IMR-90 (cell line): ENCODE measurements at regions not wholly inside any gene's neighbourhood (a gene's known extent, or its start where the extent isn't known, plus 50 kb on each side); places are given as distances from the start of the nearest gene placed in this dataset.
A peak's percentile ranks its signal among the peaks of the same experiment; 100 is the strongest.

ENCODE experiments used
- ATAC-seq: fragments of 200-7000 bp; cut with Tn5 transposase; 2 replicates; pipeline ENCODE4 v1.9.1; 2020; ENCODE audit warnings: low read depth, mild to moderate bottlenecking, moderate library complexity
- BruUV-seq: library from RNA; stranded (reverse); fragments of 400-500 nt; replicated peaks from 2 replicates; lab custom pipeline; 2021; lab: Mats Ljungman, UMichigan
- CTCF ChIA-PET: fragments of 300-600 bp; formaldehyde crosslinking; extraction: SDS; loops from one replicate; lab custom pipeline; 2021; ENCODE audit warnings: antibody characterized with exemption; lab: Yijun Ruan, JAX
- POLR2A ChIA-PET: fragments of 300-600 bp; sonication (Branson Sonifier 250); formaldehyde crosslinking; loops from one replicate; lab custom pipeline; 2022; ENCODE audit warnings: antibody characterized with exemption; ENCODE audit not compliant: unreplicated experiment; lab: Charles Lee
- DNase-seq: peaks from one replicate; pipeline ENCODE4 v3.0.0; 2013
- H2AFZ ChIP-seq: replicated peaks from 2 replicates; pipeline ENCODE3; 2013; ENCODE audit warnings: low read length, mild to moderate bottlenecking; ENCODE audit not compliant: poor library complexity
- H2AK5ac ChIP-seq: 2 replicates; pipeline ENCODE4 v1.6.1; 2013; ENCODE audit warnings: low read depth, low read length, inconsistent platforms
- H2AK9ac ChIP-seq: replicated peaks from 2 replicates; pipeline ENCODE3; 2013; ENCODE audit warnings: mild to moderate bottlenecking, low read depth, low read length, moderate library complexity; ENCODE audit not compliant: poor library complexity
- H2BK120ac ChIP-seq: 2 replicates; pipeline ENCODE4 v1.6.1; 2013; ENCODE audit warnings: low read depth, low read length, inconsistent platforms
- H2BK15ac ChIP-seq: 3 replicates; pipeline ENCODE4 v1.6.1; 2013; ENCODE audit warnings: low read depth, low read length, inconsistent platforms
- H2BK20ac ChIP-seq: 2 replicates; pipeline ENCODE4 v1.6.1; 2013; ENCODE audit warnings: low read depth, mild to moderate bottlenecking, inconsistent platforms, low read length, moderate library complexity
- H2BK5ac ChIP-seq: 2 replicates; pipeline ENCODE4 v1.6.1; 2013; ENCODE audit warnings: mild to moderate bottlenecking, low read depth, low read length, inconsistent platforms; ENCODE audit not compliant: poor library complexity, severe bottlenecking
- H3K14ac ChIP-seq: replicated peaks from 2 replicates; pipeline ENCODE4 v1.6.1; 2013; ENCODE audit warnings: low read depth, low read length, inconsistent platforms
- H3K18ac ChIP-seq: 2 replicates; pipeline ENCODE4 v1.6.1; 2013; ENCODE audit warnings: low read depth, low read length, control low read depth
- H3K23ac ChIP-seq: 2 replicates; pipeline ENCODE4 v1.6.1; 2013; ENCODE audit warnings: low read depth, low read length, inconsistent platforms
- H3K27ac ChIP-seq: 2 replicates; pipeline ENCODE4 v1.5.1; 2013; ENCODE audit warnings: mild to moderate bottlenecking, control low read depth, low read length; ENCODE audit not compliant: insufficient read depth
- H3K27me3 ChIP-seq: 2 replicates; pipeline ENCODE4 v1.6.1; 2013; ENCODE audit warnings: low read length; ENCODE audit not compliant: control insufficient read depth, insufficient read depth
- H3K36me3 ChIP-seq: 2 replicates; pipeline ENCODE4 v1.6.1; 2013; ENCODE audit warnings: low read length, mixed read lengths; ENCODE audit not compliant: control insufficient read depth, insufficient read depth
- H3K4ac ChIP-seq: 2 replicates; pipeline ENCODE4 v1.6.1; 2013; ENCODE audit warnings: low read depth, low read length, inconsistent platforms
- H3K4me1 ChIP-seq: 2 replicates; pipeline ENCODE4 v1.6.1; 2013; ENCODE audit warnings: low read length, mixed read lengths; ENCODE audit not compliant: control insufficient read depth, insufficient read depth
- H3K4me2 ChIP-seq: 2 replicates; pipeline ENCODE4 v1.6.1; 2013; ENCODE audit warnings: low read depth, mild to moderate bottlenecking, control low read depth, low read length, moderate library complexity
- H3K4me3 ChIP-seq: 2 replicates; pipeline ENCODE4 v1.5.1; 2013; ENCODE audit warnings: low read depth, mild to moderate bottlenecking, control low read depth, low read length, moderate library complexity; ENCODE audit not compliant: insufficient read depth
- H3K56ac ChIP-seq: 2 replicates; pipeline ENCODE4 v1.6.1; 2013; ENCODE audit warnings: low read length, inconsistent platforms; ENCODE audit not compliant: insufficient read depth; ENCODE audit errors: extremely low read depth
- H3K79me1 ChIP-seq, 2 experiments: 2 replicates each; pipeline ENCODE4 v1.6.1; 2013; ENCODE audit warnings: low read length in 2 of 2, inconsistent platforms in 1 of 2, low read depth in 1 of 2
- H3K9ac ChIP-seq: 2 replicates; pipeline ENCODE4 v1.6.1; 2013; ENCODE audit warnings: low read depth, low read length, control low read depth
- H3K9me1 ChIP-seq: 2 replicates; pipeline ENCODE4 v1.6.1; 2013; ENCODE audit warnings: low read length, inconsistent platforms; ENCODE audit not compliant: insufficient read depth
- H3K9me3 ChIP-seq: 2 replicates; pipeline ENCODE4 v1.6.1; 2013; ENCODE audit warnings: low read length; ENCODE audit not compliant: control insufficient read depth, insufficient read depth
- H4K20me1 ChIP-seq: 2 replicates; pipeline ENCODE4 v1.6.1; 2013; ENCODE audit warnings: low read length, inconsistent platforms; ENCODE audit not compliant: insufficient read depth
- H4K5ac ChIP-seq: 2 replicates; pipeline ENCODE4 v1.6.1; 2013; ENCODE audit warnings: mild to moderate bottlenecking, low read depth, low read length, control low read depth
- H4K8ac ChIP-seq, 2 experiments: 2 replicates each; pipeline ENCODE4 v1.6.1; 2013; ENCODE audit warnings: low read depth in 2 of 2, low read length in 2 of 2, control low read depth in 1 of 2, inconsistent platforms in 1 of 2
- H4K91ac ChIP-seq: 2 replicates; pipeline ENCODE4 v1.6.1; 2013; ENCODE audit warnings: low read depth, low read length, inconsistent platforms; ENCODE audit not compliant: insufficient read depth
- BHLHE40 ChIP-seq: fragments of 150-350 bp; IDR thresholded peaks from 2 replicates; pipeline ENCODE4 v1.6.1; 2016; ENCODE audit warnings: mild to moderate bottlenecking, low read depth, low read length
- FOS ChIP-seq: fragments of 150-350 bp; IDR thresholded peaks from 2 replicates; pipeline ENCODE4 v1.6.1; 2016; ENCODE audit warnings: low read depth, low read length
- MXI1 ChIP-seq: IDR thresholded peaks from 2 replicates; pipeline ENCODE4 v1.6.1; 2012; ENCODE audit warnings: low read depth, mild to moderate bottlenecking, low read length, moderate library complexity, borderline replicate concordance
- NFE2L2 ChIP-seq: fragments of 150-350 bp; IDR thresholded peaks from 2 replicates; pipeline ENCODE4 v1.6.1; 2016; ENCODE audit warnings: low read depth, mild to moderate bottlenecking, low read length
- RAD21 ChIP-seq: IDR thresholded peaks from 2 replicates; pipeline ENCODE4 v1.6.1; 2012; ENCODE audit warnings: low read length, improper control_type of control experiment
- RFX5 ChIP-seq: IDR thresholded peaks from 2 replicates; pipeline ENCODE4 v1.8.0; 2012; ENCODE audit warnings: low read depth, mild to moderate bottlenecking, low read length, moderate library complexity
- WGBS, 2 experiments: methylation state at CpG; one replicate each; pipeline versions ENCODE4 v1.1.5 to v1.1.7; 2013; ENCODE audit warnings: missing lambda C conversion rate in 2 of 2; ENCODE audit not compliant: insufficient read length in 1 of 2; ENCODE audit errors: extremely low coverage in 2 of 2; 5-methylcytosine and 5-hydroxymethylcytosine counted together
- dilution Hi-C: fragments of 300-500 bp; cut with HindIII; formaldehyde crosslinking; loops from one replicate; pipeline ENCODE4 v1.14.3; 2018; ENCODE audit warnings: low sequenced_read_pairs; ENCODE audit not compliant: unreplicated experiment
- in situ Hi-C: fragments of 300-500 bp; cut with MboI; formaldehyde crosslinking; loops from 3 replicates; pipeline ENCODE4 v1.14.3; 2019; ENCODE audit warnings: low sequenced_read_pairs, inconsistent platforms, mixed read lengths
- intact Hi-C: fragments of 100-400 bp; cut with micrococcal nuclease; formaldehyde crosslinking; loops from 2 replicates; pipeline ENCODE4 v1.10.0; 2022

- Histone ChIP-seq H3K27me3 (no peaks in the 10 kb centered on the region; the same call in 1 of the 2 replicates), H3K4me2 (no peak overlapping the region), H3K18ac (no peak overlapping the region), H3K14ac (no peak overlapping the region), H4K91ac (no peak overlapping the region), H3K9me3 (peaks cover 3% of the 10 kb centered on the region; the same call in 1 of the 2 replicates), H3K79me1 (no peaks in the 10 kb centered on the region), H2BK120ac (no peak overlapping the region), H2AK9ac (no peak overlapping the region), H2BK20ac (no peak overlapping the region), H4K5ac (no peak overlapping the region), H2AFZ (peak overlapping the region; percentile 56), H2BK15ac (no peak overlapping the region), H2BK5ac (no peak overlapping the region), H3K4ac (no peak overlapping the region), H3K9ac (no peak overlapping the region), H3K4me3 (no peak overlapping the region), H3K4me1 (peaks cover 3% of the 10 kb centered on the region; the same call in 1 of the 2 replicates), H2AK5ac (no peak overlapping the region), H3K56ac (no peak overlapping the region), H3K27ac (no peak overlapping the region), H3K23ac (no peak overlapping the region), H3K36me3 (no peaks in the 10 kb centered on the region), H4K8ac (no peak overlapping the region), H4K20me1 (no peaks in the 10 kb centered on the region), H3K9me1 (no peaks in the 10 kb centered on the region; the same call in 1 of the 2 replicates)
- no TSS peak for BruUV-seq
- no peak for TF ChIP-seq RFX5
- TF ChIP-seq MXI1: no peak
- TF ChIP-seq BHLHE40: no peak
- no peak for TF ChIP-seq RAD21
- no peak for TF ChIP-seq FOS
- TF ChIP-seq NFE2L2: no peak
- ATAC-seq (no peak), DNase-seq (no peak)
- WGBS, 2 experiments: 52% methylated on average over 9 of the region's 34 CpGs; no CpG with 5 or more reads in 1 of the 2 experiments
- intact Hi-C loops (no loop called here), dilution Hi-C loops (no loop called here), in situ Hi-C loops (no loop called here)
- ChIA-PET POLR2A (no interaction called here), CTCF (no interaction called here)
These were observed 241.2 kb downstream of the RBM19 start for GRCh38 chr12:113724794-113725556.
